ENCODE measurements at regions not wholly inside any gene's neighbourhood (a gene's known extent, or its start where the extent isn't known, plus 50 kb on each side); places are given as distances from the start of the nearest gene placed in this dataset.

DNA sequence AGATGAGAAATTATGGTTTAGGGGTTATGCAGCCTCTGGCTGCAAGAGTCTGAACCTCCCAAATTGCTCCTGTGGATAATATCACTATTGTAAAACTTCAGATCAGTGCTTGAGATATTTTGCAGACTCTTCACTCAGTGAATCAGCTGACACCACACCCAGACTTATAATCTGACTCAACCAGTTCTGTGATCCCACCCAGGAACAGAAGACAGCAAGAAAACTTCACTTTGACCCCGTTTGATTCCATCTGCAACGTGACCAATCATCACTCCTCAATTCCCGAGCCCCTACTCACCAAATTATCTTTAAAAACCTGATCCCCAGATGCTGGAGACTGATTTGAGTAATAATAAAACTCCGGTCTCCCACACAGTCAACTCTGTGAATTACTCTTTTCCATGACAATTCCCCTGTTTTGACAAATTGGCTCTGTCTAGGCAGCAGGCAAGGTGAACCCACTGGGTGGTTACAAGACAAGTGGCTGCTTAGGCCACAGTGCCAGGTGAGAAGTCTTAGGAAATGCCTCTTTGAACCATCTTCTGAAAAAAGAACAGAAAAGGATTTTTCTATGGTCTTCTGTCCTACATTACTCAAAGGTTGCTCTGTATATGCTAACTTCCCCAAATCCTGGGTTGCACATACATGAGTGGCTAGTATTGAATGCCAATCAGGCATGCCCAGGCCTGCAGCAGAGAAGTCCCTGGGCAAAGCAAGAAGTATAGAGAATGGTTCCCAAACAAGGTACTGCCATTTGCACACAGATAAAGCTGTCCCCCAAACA, 588.0 kb downstream of the PRELID2 start:
- no peaks in the 10 kb centered on the region for H3K4me1 ChIP-seq
- H3K27ac ChIP-seq, result no peak overlapping the region
- no peaks in the 10 kb centered on the region for H3K36me3 ChIP-seq
- H3K9me3 ChIP-seq, result no peaks in the 10 kb centered on the region
- no peak for DNase-seq (ENCODE audit: low spot score)
- TF ChIP-seq, protein P1, sequence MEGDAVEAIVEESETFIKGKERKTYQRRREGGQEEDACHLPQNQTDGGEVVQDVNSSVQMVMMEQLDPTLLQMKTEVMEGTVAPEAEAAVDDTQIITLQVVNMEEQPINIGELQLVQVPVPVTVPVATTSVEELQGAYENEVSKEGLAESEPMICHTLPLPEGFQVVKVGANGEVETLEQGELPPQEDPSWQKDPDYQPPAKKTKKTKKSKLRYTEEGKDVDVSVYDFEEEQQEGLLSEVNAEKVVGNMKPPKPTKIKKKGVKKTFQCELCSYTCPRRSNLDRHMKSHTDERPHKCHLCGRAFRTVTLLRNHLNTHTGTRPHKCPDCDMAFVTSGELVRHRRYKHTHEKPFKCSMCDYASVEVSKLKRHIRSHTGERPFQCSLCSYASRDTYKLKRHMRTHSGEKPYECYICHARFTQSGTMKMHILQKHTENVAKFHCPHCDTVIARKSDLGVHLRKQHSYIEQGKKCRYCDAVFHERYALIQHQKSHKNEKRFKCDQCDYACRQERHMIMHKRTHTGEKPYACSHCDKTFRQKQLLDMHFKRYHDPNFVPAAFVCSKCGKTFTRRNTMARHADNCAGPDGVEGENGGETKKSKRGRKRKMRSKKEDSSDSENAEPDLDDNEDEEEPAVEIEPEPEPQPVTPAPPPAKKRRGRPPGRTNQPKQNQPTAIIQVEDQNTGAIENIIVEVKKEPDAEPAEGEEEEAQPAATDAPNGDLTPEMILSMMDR (IDR thresholded peaks at IDR 0.05), result no peak
- no peaks in the 10 kb centered on the region for H3K27me3 ChIP-seq
- no peak overlapping the region for H3K4me3 ChIP-seq

DNA sequence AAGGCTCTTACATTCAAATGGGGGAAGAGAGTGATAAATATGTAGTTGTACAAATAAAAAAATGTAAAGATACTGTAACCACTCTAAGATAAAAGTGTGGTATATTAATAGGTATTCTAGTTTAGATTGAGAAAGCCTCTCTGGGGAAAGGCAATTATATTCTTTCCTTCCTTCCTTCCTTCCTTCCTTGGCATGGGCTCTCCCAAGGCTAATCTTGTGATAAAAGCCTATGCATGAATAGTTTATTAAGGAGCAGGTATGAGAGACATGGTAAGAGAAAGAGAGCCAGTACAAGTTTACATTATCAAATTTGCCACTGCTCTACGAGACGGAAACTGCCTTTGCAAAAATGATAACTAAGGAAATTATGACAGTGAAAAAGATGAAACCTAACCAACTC, 588.8 kb downstream of the PRELID2 start:
- Histone ChIP-seq H3K27ac (no peak overlapping the region), H3K36me3 (no peaks in the 10 kb centered on the region), H3K4me1 (no peaks in the 10 kb centered on the region), H3K9me3 (no peaks in the 10 kb centered on the region), H3K27me3 (no peaks in the 10 kb centered on the region), H3K4me3 (no peak overlapping the region)
- TF ChIP-seq, protein P1 (IDR thresholded peaks at IDR 0.05), result no peak
- DNase-seq (ENCODE audit: low spot score), result no peak

DNA sequence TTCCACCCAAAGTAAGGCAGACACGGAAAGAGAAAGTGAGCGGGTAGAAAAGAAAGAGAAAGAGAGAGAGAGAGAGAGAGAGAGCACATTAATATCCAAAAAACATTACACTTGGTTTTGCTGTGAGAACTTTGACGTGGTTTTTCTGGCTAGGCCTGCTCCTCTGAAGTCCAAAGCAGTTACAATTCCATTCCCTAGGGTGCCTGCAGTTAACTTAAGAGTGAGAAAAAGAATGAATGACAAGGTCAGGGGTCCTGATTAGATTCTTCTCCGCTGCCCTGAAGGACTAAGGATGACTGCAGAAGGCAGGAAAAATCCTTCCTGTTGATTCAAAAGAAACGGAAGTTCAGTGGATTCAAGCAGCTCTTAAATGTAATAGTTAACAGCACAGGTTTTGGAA, 589.8 kb downstream of the PRELID2 start:
- H3K27ac ChIP-seq, result no peak overlapping the region
- H3K9me3 ChIP-seq, result no peaks in the 10 kb centered on the region
- H3K27me3 ChIP-seq, result no peaks in the 10 kb centered on the region
- no peaks in the 10 kb centered on the region for H3K36me3 ChIP-seq
- no peaks in the 10 kb centered on the region for H3K4me1 ChIP-seq
- no peak overlapping the region for H3K4me3 ChIP-seq
- DNase-seq (ENCODE audit: low spot score), result no peak
- TF ChIP-seq, protein P1 (IDR thresholded peaks at IDR 0.05), result no peak

DNA sequence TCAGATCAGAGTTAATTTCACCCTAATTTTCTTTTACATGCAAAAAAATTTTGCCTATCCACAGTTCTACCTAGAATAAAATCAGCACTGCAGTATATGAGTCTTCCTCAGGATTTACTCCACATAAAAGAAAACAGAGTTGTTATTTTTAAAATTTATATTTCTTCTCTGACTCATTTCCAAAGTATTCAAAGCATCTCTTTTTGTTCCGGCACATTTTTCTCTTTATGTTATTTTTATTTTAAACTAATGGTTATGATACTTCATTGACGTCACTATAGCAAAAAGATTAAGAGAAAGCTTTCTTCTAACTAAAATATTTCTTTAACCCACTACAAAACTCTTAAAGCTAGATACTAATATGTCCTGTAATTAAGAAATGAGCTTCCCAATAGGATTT, 590.4 kb downstream of the PRELID2 start:
- H3K4me3 ChIP-seq, result no peak overlapping the region
- no peaks in the 10 kb centered on the region for H3K27me3 ChIP-seq
- TF ChIP-seq, protein P1 (IDR thresholded peaks at IDR 0.05), result no peak
- H3K9me3 ChIP-seq, result no peaks in the 10 kb centered on the region
- no peaks in the 10 kb centered on the region for H3K36me3 ChIP-seq
- H3K27ac ChIP-seq, result no peak overlapping the region
- DNase-seq (ENCODE audit: low spot score), result no peak
- H3K4me1 ChIP-seq, result no peaks in the 10 kb centered on the region

DNA sequence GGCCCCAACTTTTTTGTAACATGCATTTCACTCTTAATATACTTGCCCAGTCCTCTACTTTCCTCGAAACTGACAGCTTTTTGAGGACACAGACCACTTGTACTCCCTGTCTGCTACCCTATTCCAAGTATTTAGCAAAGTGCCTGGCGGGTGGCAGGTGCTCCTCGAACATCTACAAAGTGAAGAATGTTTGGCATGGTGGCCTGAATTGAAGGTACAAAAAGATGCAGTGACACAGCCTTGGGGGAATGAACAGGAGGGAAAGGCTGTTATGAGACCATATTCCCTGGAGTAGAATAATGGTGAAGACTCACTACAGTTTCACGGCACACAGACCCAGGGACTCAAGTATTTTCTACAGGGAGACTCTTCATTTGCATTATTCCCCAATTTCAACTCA, 590.9 kb downstream of the PRELID2 start:
- Histone ChIP-seq H3K36me3 (no peaks in the 10 kb centered on the region), H3K4me3 (no peak overlapping the region), H3K27ac (no peak overlapping the region), H3K9me3 (no peaks in the 10 kb centered on the region), H3K27me3 (no peaks in the 10 kb centered on the region), H3K4me1 (no peaks in the 10 kb centered on the region)
- TF ChIP-seq, protein P1 (IDR thresholded peaks at IDR 0.05), result no peak
- no peak for DNase-seq (ENCODE audit: low spot score)

DNA sequence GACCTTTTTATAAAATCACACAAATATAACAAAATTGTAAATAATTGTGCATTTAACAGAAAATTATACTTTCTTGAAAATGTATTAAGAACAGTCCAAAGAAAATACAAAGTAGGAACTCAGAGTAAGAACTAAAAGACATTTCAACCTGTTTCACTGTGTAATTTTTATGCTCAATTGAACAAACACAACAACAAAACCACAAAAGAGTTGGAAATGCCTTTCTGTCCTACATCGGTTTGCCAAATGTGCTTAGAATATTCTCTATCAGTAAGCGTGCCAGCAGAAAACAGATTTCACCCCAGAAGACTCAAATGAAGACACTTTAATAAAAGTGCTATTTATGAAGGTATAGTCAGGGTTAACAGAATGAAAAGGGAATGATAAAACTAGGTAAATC, 592.1 kb downstream of the PRELID2 start:
- no peak overlapping the region for H3K4me3 ChIP-seq
- no peaks in the 10 kb centered on the region for H3K27me3 ChIP-seq
- TF ChIP-seq, protein P1 (IDR thresholded peaks at IDR 0.05), result no peak

More for the DNA sequence above, 592.1 kb downstream of the PRELID2 start:
- no peak overlapping the region for H3K27ac ChIP-seq
- no peak for DNase-seq (ENCODE audit: low spot score)
- H3K4me1 ChIP-seq, result no peaks in the 10 kb centered on the region
- H3K36me3 ChIP-seq, result no peaks in the 10 kb centered on the region
- no peaks in the 10 kb centered on the region for H3K9me3 ChIP-seq

Measured in right atrium auricular region (tissue), 2 donors.